Liver (tissue), 3 donors: ENCODE measurements at regions not wholly inside any gene's neighbourhood (a gene's known extent, or its start where the extent isn't known, plus 50 kb on each side); places are given as distances from the start of the nearest gene placed in this dataset.

Source experiments
- CTCF ChIP-seq: fragments of 150-350 bp; IDR thresholded peaks from 2 replicates; pipeline ENCODE4 v1.5.1; 2017; ENCODE audit warnings: improper control_type of control experiment, low read depth, low read length; ENCODE audit not compliant: missing input control
- JUND ChIP-seq, 2 donors: IDR thresholded peaks; 2 replicates each; pipeline ENCODE4 v1.6.1; 2016; ENCODE audit warnings: antibody characterized with exemption in 2 of 2
- MAX ChIP-seq: IDR thresholded peaks from 2 replicates; pipeline ENCODE4 v1.6.1; 2016; ENCODE audit warnings: antibody characterized with exemption
- RAD21 ChIP-seq, 2 donors: IDR thresholded peaks; 2 replicates each; pipeline ENCODE4 v1.6.1; 2016; ENCODE audit warnings: antibody characterized with exemption in 2 of 2, mild to moderate bottlenecking in 2 of 2
- RXRA ChIP-seq, 2 donors: IDR thresholded peaks; 2 replicates each; pipeline ENCODE4 v1.6.1; 2017 to 2018; ENCODE audit warnings: antibody characterized with exemption in 2 of 2, mild to moderate bottlenecking in 1 of 2
- SP1 ChIP-seq: IDR thresholded peaks from 2 replicates; pipeline ENCODE4 v1.6.1; 2018; ENCODE audit warnings: antibody characterized with exemption, mild to moderate bottlenecking
- YY1 ChIP-seq: IDR thresholded peaks from 2 replicates; pipeline ENCODE4 v1.6.1; 2016; ENCODE audit warnings: antibody characterized with exemption, mild to moderate bottlenecking
- TF ChIP-seq, protein P1 (sequence below): IDR thresholded peaks from 2 replicates; pipeline ENCODE4 v1.6.1; 2016; ENCODE audit warnings: antibody characterized with exemption
- donor health status: healthy.
- donor health status: healthy.

GRCh38 chrX:45768666-45769236 lies 568.1 kb upstream of the DIPK2B start:
- no peak for TF ChIP-seq YY1
- no peak for TF ChIP-seq CTCF
- no peak for TF ChIP-seq SP1
- TF ChIP-seq MAX, result no peak
- no peak for TF ChIP-seq RAD21 (IDR thresholded peaks at IDR 0.05)
- no peak for TF ChIP-seq RXRA (IDR thresholded peaks at IDR 0.05)
- TF ChIP-seq, protein P1, sequence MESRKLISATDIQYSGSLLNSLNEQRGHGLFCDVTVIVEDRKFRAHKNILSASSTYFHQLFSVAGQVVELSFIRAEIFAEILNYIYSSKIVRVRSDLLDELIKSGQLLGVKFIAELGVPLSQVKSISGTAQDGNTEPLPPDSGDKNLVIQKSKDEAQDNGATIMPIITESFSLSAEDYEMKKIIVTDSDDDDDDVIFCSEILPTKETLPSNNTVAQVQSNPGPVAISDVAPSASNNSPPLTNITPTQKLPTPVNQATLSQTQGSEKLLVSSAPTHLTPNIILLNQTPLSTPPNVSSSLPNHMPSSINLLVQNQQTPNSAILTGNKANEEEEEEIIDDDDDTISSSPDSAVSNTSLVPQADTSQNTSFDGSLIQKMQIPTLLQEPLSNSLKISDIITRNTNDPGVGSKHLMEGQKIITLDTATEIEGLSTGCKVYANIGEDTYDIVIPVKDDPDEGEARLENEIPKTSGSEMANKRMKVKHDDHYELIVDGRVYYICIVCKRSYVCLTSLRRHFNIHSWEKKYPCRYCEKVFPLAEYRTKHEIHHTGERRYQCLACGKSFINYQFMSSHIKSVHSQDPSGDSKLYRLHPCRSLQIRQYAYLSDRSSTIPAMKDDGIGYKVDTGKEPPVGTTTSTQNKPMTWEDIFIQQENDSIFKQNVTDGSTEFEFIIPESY, result no peak
- TF ChIP-seq JUND (IDR thresholded peaks at IDR 0.05), result no peak
